Liver (tissue), 8 donors: ENCODE measurements at regions not wholly inside any gene's neighbourhood (a gene's known extent, or its start where the extent isn't known, plus 50 kb on each side); places are given as distances from the start of the nearest gene placed in this dataset.

ENCODE experiments used
- DNase-seq: peaks from one replicate; pipeline ENCODE4 v3.0.0-alpha.2; 2017; ENCODE audit warnings: low spot score
- H3K27ac ChIP-seq, 2 donors: one replicate each; pipeline ENCODE4 v1.7.0; 2013; ENCODE audit warnings: inconsistent platforms in 2 of 2, low read length in 2 of 2, control low read depth in 1 of 2, low read depth in 1 of 2, mild to moderate bottlenecking in 1 of 2
- H3K27me3 ChIP-seq, 4 donors: one replicate each; pipeline versions ENCODE4 v1.6.1 to v1.7.0; 2013; ENCODE audit warnings: low read length in 3 of 4, inconsistent platforms in 1 of 4, mild to moderate bottlenecking in 1 of 4, moderate library complexity in 1 of 4; ENCODE audit not compliant: control insufficient read depth in 4 of 4, insufficient read depth in 4 of 4
- H3K36me3 ChIP-seq, 4 donors: one replicate each; pipeline versions ENCODE4 v1.6.1 to v1.7.0; 2013; ENCODE audit warnings: low read length in 3 of 4, mild to moderate bottlenecking in 3 of 4, low read depth in 1 of 4, moderate library complexity in 1 of 4; ENCODE audit not compliant: control insufficient read depth in 4 of 4, insufficient read depth in 3 of 4
- H3K4me1 ChIP-seq, 4 donors: one replicate each; pipeline versions ENCODE4 v1.6.1 to v1.7.0; 2013; ENCODE audit warnings: low read length in 3 of 4, mild to moderate bottlenecking in 3 of 4, moderate library complexity in 1 of 4; ENCODE audit not compliant: control insufficient read depth in 4 of 4, insufficient read depth in 4 of 4
- H3K4me3 ChIP-seq, 3 donors: one replicate each; pipeline versions ENCODE4 v1.6.1 to v1.7.0; 2013; ENCODE audit warnings: low read length in 3 of 3, control low read depth in 1 of 3, low read depth in 1 of 3, mild to moderate bottlenecking in 1 of 3
- H3K9ac ChIP-seq, 2 donors: one replicate each; pipeline ENCODE4 v1.7.0; 2013; ENCODE audit warnings: low read length in 2 of 2, mild to moderate bottlenecking in 2 of 2, moderate library complexity in 2 of 2, control low read depth in 1 of 2, low read depth in 1 of 2
- H3K9me3 ChIP-seq, 4 donors: one replicate each; pipeline versions ENCODE4 v1.6.1 to v1.7.0; 2013; ENCODE audit warnings: low read length in 3 of 4; ENCODE audit not compliant: control insufficient read depth in 4 of 4
- EGR1 ChIP-seq, 2 donors: IDR thresholded peaks; 2 replicates each; pipeline ENCODE4 v1.6.1; 2016 to 2018; ENCODE audit warnings: antibody characterized with exemption in 2 of 2, low read depth in 2 of 2
- FOXA1 ChIP-seq: IDR thresholded peaks from 2 replicates; pipeline ENCODE4 v1.6.1; 2016; ENCODE audit warnings: antibody characterized with exemption
- FOXA2 ChIP-seq: IDR thresholded peaks from 2 replicates; pipeline ENCODE4 v1.6.1; 2016; ENCODE audit warnings: antibody characterized with exemption
- HNF4A ChIP-seq, 2 donors: conservative IDR thresholded peaks; 2 replicates each; pipeline ENCODE4 v1.6.1; 2016; ENCODE audit warnings: antibody characterized with exemption in 2 of 2, mild to moderate bottlenecking in 2 of 2
- MAX ChIP-seq: IDR thresholded peaks from 2 replicates; pipeline ENCODE4 v1.6.1; 2016; ENCODE audit warnings: antibody characterized with exemption
- NR2F2 ChIP-seq: IDR thresholded peaks from 2 replicates; pipeline ENCODE4 v1.6.1; 2016; ENCODE audit warnings: antibody characterized with exemption
- RXRA ChIP-seq, 2 donors: IDR thresholded peaks; 2 replicates each; pipeline ENCODE4 v1.6.1; 2017 to 2018; ENCODE audit warnings: antibody characterized with exemption in 2 of 2, mild to moderate bottlenecking in 1 of 2
- SP1 ChIP-seq: IDR thresholded peaks from 2 replicates; pipeline ENCODE4 v1.6.1; 2018; ENCODE audit warnings: antibody characterized with exemption, mild to moderate bottlenecking
- TAF1 ChIP-seq: conservative IDR thresholded peaks from 2 replicates; pipeline ENCODE4 v1.6.1; 2016; ENCODE audit warnings: antibody characterized with exemption, mild to moderate bottlenecking
- YY1 ChIP-seq: IDR thresholded peaks from 2 replicates; pipeline ENCODE4 v1.6.1; 2016; ENCODE audit warnings: antibody characterized with exemption, mild to moderate bottlenecking
- WGBS: extraction: QIAGEN DNeasy Blood & Tissue Kit; methylation state at CpG from one replicate; pipeline ENCODE4 v1.1.7; 2013; 5-methylcytosine and 5-hydroxymethylcytosine counted together
- TF ChIP-seq, protein P1 (sequence below): IDR thresholded peaks from 2 replicates; pipeline ENCODE4 v1.6.1; 2016; ENCODE audit warnings: antibody characterized with exemption, mild to moderate bottlenecking
- TF ChIP-seq, protein P2 (sequence below): fragments of 150-350 bp; IDR thresholded peaks from 2 replicates; pipeline ENCODE4 v1.5.1; 2017; ENCODE audit warnings: improper control_type of control experiment, low read depth, low read length; ENCODE audit not compliant: missing input control
- donor health status: healthy.
- donor health status: healthy.
- donor health status: healthy.
- donor health status: healthy.
- donor health status: healthy.

- Histone ChIP-seq H3K36me3 (no peaks in the 10 kb centered on the region), H3K4me1 (peaks cover 4 to 17% (median 13%) of the 10 kb centered on the region in 4 donors), H3K9ac (no peak overlapping the region), H3K27ac (no peak overlapping the region), H3K9me3 (no peaks in the 10 kb centered on the region), H3K4me3 (no peak overlapping the region), H3K27me3 (no peaks in the 10 kb centered on the region)
- 96% methylated on average over 7 of the region's 7 CpGs for WGBS
- TF ChIP-seq MAX, result no peak
- no peak for TF ChIP-seq FOXA1
- no peak for TF ChIP-seq NR2F2
- TF ChIP-seq HNF4A (conservative IDR thresholded peaks at IDR 0.05), result no peak
- no peak for TF ChIP-seq FOXA2
- TF ChIP-seq, protein P1, sequence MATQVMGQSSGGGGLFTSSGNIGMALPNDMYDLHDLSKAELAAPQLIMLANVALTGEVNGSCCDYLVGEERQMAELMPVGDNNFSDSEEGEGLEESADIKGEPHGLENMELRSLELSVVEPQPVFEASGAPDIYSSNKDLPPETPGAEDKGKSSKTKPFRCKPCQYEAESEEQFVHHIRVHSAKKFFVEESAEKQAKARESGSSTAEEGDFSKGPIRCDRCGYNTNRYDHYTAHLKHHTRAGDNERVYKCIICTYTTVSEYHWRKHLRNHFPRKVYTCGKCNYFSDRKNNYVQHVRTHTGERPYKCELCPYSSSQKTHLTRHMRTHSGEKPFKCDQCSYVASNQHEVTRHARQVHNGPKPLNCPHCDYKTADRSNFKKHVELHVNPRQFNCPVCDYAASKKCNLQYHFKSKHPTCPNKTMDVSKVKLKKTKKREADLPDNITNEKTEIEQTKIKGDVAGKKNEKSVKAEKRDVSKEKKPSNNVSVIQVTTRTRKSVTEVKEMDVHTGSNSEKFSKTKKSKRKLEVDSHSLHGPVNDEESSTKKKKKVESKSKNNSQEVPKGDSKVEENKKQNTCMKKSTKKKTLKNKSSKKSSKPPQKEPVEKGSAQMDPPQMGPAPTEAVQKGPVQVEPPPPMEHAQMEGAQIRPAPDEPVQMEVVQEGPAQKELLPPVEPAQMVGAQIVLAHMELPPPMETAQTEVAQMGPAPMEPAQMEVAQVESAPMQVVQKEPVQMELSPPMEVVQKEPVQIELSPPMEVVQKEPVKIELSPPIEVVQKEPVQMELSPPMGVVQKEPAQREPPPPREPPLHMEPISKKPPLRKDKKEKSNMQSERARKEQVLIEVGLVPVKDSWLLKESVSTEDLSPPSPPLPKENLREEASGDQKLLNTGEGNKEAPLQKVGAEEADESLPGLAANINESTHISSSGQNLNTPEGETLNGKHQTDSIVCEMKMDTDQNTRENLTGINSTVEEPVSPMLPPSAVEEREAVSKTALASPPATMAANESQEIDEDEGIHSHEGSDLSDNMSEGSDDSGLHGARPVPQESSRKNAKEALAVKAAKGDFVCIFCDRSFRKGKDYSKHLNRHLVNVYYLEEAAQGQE, result no peak
- no peak for TF ChIP-seq EGR1 (IDR thresholded peaks at IDR 0.05; ENCODE audit: low read depth in 2 of 2)
- TF ChIP-seq TAF1, result no peak
- no peak for TF ChIP-seq YY1
- no peak for TF ChIP-seq RXRA (IDR thresholded peaks at IDR 0.05)
- TF ChIP-seq, protein P2, sequence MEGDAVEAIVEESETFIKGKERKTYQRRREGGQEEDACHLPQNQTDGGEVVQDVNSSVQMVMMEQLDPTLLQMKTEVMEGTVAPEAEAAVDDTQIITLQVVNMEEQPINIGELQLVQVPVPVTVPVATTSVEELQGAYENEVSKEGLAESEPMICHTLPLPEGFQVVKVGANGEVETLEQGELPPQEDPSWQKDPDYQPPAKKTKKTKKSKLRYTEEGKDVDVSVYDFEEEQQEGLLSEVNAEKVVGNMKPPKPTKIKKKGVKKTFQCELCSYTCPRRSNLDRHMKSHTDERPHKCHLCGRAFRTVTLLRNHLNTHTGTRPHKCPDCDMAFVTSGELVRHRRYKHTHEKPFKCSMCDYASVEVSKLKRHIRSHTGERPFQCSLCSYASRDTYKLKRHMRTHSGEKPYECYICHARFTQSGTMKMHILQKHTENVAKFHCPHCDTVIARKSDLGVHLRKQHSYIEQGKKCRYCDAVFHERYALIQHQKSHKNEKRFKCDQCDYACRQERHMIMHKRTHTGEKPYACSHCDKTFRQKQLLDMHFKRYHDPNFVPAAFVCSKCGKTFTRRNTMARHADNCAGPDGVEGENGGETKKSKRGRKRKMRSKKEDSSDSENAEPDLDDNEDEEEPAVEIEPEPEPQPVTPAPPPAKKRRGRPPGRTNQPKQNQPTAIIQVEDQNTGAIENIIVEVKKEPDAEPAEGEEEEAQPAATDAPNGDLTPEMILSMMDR, result no peak
- TF ChIP-seq SP1, result no peak
- DNase-seq, result no peak
These were observed 89.8 kb upstream of the PTPN1 start for GRCh38 chr20:50420380-50420779.

DNA sequence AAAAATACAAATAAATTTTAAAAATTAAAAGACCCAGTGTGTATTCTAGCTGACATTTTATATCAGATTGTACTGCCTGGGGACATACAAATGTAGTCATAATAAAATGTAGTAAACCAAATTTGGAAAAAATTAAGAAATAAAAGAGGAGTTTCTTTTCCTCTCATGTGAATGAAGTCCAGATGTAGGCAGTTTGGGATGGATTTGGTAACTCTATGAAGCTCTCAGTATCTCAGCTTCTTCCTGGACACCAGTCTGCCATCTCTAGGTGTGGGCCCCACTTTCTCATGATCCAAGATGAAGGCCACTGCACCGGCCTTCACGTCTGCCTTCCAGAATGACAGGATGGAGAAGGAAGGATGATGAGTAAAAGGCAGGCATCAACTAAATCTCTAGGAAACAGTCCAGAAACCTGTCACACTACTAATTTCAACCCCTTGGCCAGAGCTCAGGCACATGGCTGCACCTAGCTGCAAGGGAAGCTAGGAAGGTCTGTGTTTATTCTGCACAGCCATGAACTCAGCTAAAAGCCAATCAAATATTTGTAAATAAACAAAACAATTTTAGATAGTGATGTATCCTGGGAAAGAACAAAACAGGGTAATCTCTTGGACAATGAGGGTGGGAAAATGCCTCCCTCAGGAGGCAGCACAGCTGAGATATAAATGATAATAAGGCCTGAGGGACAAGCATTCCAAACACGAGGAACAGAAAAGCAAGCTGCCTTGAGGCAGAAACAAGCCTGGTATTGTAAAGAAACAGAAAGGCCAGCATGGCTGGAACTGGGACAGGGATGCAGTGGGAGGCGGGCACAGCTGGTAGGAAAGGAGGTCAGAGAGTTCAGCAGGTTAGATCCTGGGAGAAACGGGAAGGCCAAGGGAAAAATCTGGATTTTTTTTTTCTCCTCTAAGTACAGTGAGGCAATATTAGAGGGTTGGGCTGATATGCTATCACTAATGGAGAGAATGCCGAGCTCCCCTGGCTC is 88.5 kb upstream of the PTPN1 start:
- WGBS, result 84% methylated on average over 6 of the region's 6 CpGs
- Histone ChIP-seq H3K4me3 (no peak overlapping the region), H3K27ac (peak overlapping the region in 1 of 2 donors; percentile 15), H3K9me3 (no peaks in the 10 kb centered on the region), H3K9ac (no peak overlapping the region), H3K36me3 (no peaks in the 10 kb centered on the region), H3K4me1 (peaks cover 0 to 7% (median 5%) of the 10 kb centered on the region in 4 donors), H3K27me3 (no peaks in the 10 kb centered on the region)
- no peak for DNase-seq
- TF ChIP-seq FOXA1 (no peak), NR2F2 (no peak), RXRA (IDR thresholded peaks at IDR 0.05) (peak in 1 of 2 donors; percentile 12)
